Kidney (tissue), 13 donors: ENCODE measurements at regions not wholly inside any gene's neighbourhood (a gene's known extent, or its start where the extent isn't known, plus 50 kb on each side); places are given as distances from the start of the nearest gene placed in this dataset.

Source experiments
- DNase-seq, 5 donors: peaks; one replicate each; pipeline ENCODE4 v3.0.0-alpha.2; 2013 to 2020
- FAIRE-seq: peaks from 2 replicates; lab custom pipeline; 2012; peaks lifted over from hg19 to GRCh38; lab: Jason Lieb, UNC
- H3K27ac ChIP-seq, 2 donors: one replicate each; pipeline ENCODE4 v1.7.0; 2013; ENCODE audit warnings: low read depth in 2 of 2, low read length in 2 of 2, inconsistent platforms in 1 of 2
- H3K27me3 ChIP-seq: one replicate; pipeline ENCODE4 v1.7.1; 2013; ENCODE audit warnings: low read length, inconsistent platforms; ENCODE audit not compliant: control insufficient read depth, insufficient read depth
- H3K36me3 ChIP-seq, 3 donors: one replicate each; pipeline versions ENCODE4 v1.7.0 to v1.7.1; 2013; ENCODE audit warnings: low read length in 3 of 3, control low read depth in 1 of 3, inconsistent platforms in 1 of 3; ENCODE audit not compliant: insufficient read depth in 3 of 3, control insufficient read depth in 2 of 3
- H3K4me1 ChIP-seq, 3 donors: one replicate each; pipeline versions ENCODE4 v1.7.0 to v1.7.1; 2013; ENCODE audit warnings: low read length in 3 of 3, inconsistent platforms in 1 of 3, low read depth in 1 of 3; ENCODE audit not compliant: control insufficient read depth in 2 of 3, insufficient read depth in 2 of 3
- H3K4me3 ChIP-seq, 3 donors: one replicate each; pipeline versions ENCODE4 v1.7.0 to v1.8.1; 2013; ENCODE audit warnings: low read length in 3 of 3, control low read depth in 1 of 3, inconsistent platforms in 1 of 3
- H3K9ac ChIP-seq, 3 donors: one replicate each; pipeline versions ENCODE4 v1.7.0 to v1.7.1; 2013; ENCODE audit warnings: low read length in 3 of 3, control low read depth in 1 of 3, inconsistent platforms in 1 of 3
- H3K9me3 ChIP-seq, 3 donors: one replicate each; pipeline versions ENCODE4 v1.7.0 to v1.7.1; 2013; ENCODE audit warnings: low read length in 3 of 3, control low read depth in 1 of 3, inconsistent platforms in 1 of 3; ENCODE audit not compliant: control insufficient read depth in 2 of 3, insufficient read depth in 1 of 3
- intact Hi-C: fragments of 100-400 bp; cut with DNase I; formaldehyde crosslinking; loops from one replicate; pipeline ENCODE4 v1.11.1; 2022
- TF ChIP-seq, protein P1 (sequence below): IDR thresholded peaks from 3 replicates; pipeline ENCODE4 v1.5.1; 2012; ENCODE audit warnings: mild to moderate bottlenecking, moderate library complexity, borderline replicate concordance; ENCODE audit not compliant: insufficient read depth; ENCODE audit errors: extremely low read depth
- donor health status: control.
- donor health status: control.
- donor health status: control.
- donor health status: control.
- donor health status: control.
- donor health status: DM: yes; HTN: yes; CAD: no.
- donor health status: Normal renal cell carcinoma (clear cell type).

DNA sequence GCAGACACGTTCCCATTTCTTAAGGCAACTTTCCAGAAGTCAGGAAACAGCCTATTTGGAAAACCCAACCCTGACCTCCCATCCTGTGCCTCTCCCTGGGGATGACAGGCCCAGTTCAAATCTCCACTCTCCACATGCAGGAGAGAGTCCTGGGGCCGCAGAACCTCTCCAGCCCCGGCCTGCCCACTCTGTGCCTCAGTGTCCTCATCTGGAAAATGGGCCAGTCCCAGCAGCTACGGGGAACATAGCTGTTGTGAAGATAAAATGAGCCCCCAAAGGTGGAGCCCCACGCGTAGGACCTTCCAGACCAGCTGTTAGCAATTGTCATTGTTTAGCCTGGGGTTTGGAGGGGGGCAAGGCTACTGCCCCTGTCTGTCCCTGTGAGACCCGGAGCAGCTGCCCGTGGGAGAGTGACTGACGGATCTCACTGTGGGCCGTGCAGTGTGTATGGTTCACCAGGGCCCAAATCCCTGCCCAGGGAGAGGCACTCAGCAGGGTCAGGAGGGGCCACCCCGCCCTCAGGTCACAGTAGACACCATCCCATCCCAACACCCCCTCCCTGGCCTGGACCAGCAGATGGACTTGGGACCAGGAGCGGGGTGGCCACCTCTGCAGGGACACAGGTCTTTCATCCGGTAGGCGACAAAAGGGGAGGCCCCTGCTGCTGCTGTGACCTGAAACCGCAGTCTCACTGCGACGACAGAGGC, 145.9 kb downstream of the CTTN start:
- no peak overlapping the region for H3K9ac ChIP-seq
- intact Hi-C loops: no loop called here
- FAIRE-seq: no peak

DNA sequence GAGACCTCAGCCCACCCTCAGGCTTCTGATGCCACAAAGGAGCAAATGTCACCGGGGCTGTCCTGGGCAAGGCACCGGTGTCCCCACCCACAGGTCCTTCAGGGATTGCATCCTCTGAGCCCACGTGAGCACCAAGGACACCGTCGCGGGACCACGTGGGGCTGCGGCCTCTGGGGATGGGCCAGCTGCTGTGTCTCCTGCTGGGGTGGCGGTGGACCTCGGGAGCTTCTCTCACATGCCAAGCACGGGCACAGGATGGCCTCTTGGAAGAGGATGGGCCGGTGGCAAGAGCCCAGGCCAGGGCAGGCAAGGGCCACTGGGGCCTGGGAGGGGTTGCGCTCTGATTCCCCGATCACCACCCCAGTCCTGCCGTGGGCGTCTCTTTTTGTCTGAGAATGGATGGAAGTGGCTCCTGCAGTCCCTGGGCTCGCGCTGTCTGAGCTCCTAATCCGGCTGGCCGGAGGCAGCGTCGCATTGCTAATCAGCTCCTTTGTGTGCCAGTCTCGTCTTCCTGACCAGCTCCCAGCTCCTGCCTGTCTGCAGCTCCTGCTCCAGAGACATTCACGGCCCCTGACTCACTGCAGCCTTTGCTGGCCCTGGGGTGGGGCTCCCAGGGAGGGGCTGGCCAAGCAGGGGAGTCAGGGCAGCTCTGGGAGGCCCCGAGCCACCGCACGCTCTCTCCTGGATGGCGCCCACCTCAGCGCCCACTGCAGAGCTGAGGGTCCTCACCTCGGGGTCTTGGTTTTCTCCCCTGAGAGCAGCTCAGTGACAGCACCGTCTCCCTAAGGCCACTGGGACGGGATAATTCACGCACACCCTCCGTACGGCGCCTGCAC, 146.7 kb downstream of the CTTN start:
- no peak for FAIRE-seq
- Histone ChIP-seq H3K27me3 (no peaks in the 10 kb centered on the region), H3K36me3 (no peaks in the 10 kb centered on the region), H3K9me3 (no peaks in the 10 kb centered on the region), H3K9ac (no peak overlapping the region), H3K27ac (no peak overlapping the region), H3K4me1 (no peaks in the 10 kb centered on the region), H3K4me3 (no peak overlapping the region)
- TF ChIP-seq, protein P1, sequence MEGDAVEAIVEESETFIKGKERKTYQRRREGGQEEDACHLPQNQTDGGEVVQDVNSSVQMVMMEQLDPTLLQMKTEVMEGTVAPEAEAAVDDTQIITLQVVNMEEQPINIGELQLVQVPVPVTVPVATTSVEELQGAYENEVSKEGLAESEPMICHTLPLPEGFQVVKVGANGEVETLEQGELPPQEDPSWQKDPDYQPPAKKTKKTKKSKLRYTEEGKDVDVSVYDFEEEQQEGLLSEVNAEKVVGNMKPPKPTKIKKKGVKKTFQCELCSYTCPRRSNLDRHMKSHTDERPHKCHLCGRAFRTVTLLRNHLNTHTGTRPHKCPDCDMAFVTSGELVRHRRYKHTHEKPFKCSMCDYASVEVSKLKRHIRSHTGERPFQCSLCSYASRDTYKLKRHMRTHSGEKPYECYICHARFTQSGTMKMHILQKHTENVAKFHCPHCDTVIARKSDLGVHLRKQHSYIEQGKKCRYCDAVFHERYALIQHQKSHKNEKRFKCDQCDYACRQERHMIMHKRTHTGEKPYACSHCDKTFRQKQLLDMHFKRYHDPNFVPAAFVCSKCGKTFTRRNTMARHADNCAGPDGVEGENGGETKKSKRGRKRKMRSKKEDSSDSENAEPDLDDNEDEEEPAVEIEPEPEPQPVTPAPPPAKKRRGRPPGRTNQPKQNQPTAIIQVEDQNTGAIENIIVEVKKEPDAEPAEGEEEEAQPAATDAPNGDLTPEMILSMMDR: no peak
- peak in 1 of 5 donors; percentile 65 for DNase-seq
- intact Hi-C loops: no loop called here

More for the DNA sequence above, 145.9 kb downstream of the CTTN start:
- Histone ChIP-seq H3K4me3 (no peak overlapping the region), H3K27me3 (no peaks in the 10 kb centered on the region), H3K9me3 (no peaks in the 10 kb centered on the region), H3K36me3 (no peaks in the 10 kb centered on the region), H3K27ac (no peak overlapping the region), H3K4me1 (no peaks in the 10 kb centered on the region)
- TF ChIP-seq, protein P1: no peak
- peak in 1 of 5 donors; percentile 68 for DNase-seq

DNA sequence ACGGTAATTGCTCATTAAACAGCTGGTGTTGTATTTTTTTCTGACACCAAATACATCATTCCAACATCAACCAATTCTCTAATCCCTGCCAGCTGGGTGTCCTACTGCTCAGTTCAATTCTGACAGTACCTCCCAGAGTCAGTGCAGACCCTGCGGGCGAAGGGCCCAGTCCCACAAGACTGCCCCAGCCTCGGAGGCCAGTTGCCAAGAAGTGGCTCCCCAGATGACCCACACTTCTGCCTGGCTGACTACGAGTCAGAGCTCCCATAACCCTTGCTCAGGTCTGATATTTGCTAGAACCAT, 147.2 kb downstream of the CTTN start:
- no peak for FAIRE-seq
- Histone ChIP-seq H3K9ac (no peak overlapping the region), H3K4me1 (no peaks in the 10 kb centered on the region), H3K4me3 (no peak overlapping the region), H3K36me3 (no peaks in the 10 kb centered on the region), H3K27me3 (no peaks in the 10 kb centered on the region), H3K9me3 (no peaks in the 10 kb centered on the region), H3K27ac (no peak overlapping the region)
- TF ChIP-seq, protein P1: no peak
- intact Hi-C loops: no loop called here
- peak in 1 of 5 donors; percentile 11 for DNase-seq
